ENCODE measurements at regions not wholly inside any gene's neighbourhood (a gene's known extent, or its start where the extent isn't known, plus 50 kb on each side); places are given as distances from the start of the nearest gene placed in this dataset.

- Histone ChIP-seq H3K4me1 (ENCODE audit: control insufficient read depth, extremely low read depth, insufficient read depth, low read length) (no peaks in the 10 kb centered on the region), H2AFZ (ENCODE audit: low read length) (no peak overlapping the region), H3K9ac (ENCODE audit: insufficient read depth, low read length) (no peak overlapping the region), H3K9me3 (ENCODE audit: control insufficient read depth, insufficient read depth, low read depth, low read length) (no peaks in the 10 kb centered on the region), H3K27me3 (ENCODE audit: control insufficient read depth, insufficient read depth, low read length) (no peaks in the 10 kb centered on the region), H3K4me3 (replicated peaks in 1 of 4; ENCODE audit: control extremely low read depth in 1 of 4, insufficient read depth in 1 of 4, low read depth in 3 of 4, low read length in 4 of 4) (no peak overlapping the region), H3K36me3 (ENCODE audit: control insufficient read depth, insufficient read depth, low read length) (no peaks in the 10 kb centered on the region), H3K4me2 (ENCODE audit: extremely low read depth, insufficient read depth, low read length) (no peak overlapping the region), H3K27ac (ENCODE audit: insufficient read depth, low read length) (no peak overlapping the region), H3K79me2 (ENCODE audit: control insufficient read depth, insufficient read depth, low read length) (no peaks in the 10 kb centered on the region), H4K20me1 (ENCODE audit: control insufficient read depth, extremely low read depth, insufficient read depth, low read length) (no peaks in the 10 kb centered on the region)
- no peak for DNase-seq (ENCODE audit: low read depth in 2 of 2)
- TF ChIP-seq CTCF (conservative IDR thresholded peaks at IDR 0.05 in 1 of 2, IDR thresholded peaks at IDR 0.05 in 1 of 2; ENCODE audit: low read depth in 1 of 2, low read length in 2 of 2), result no peak
- no peak for TF ChIP-seq EZH2 (IDR thresholded peaks at IDR 0.05; ENCODE audit: low read length, missing control alignments)
These were observed 952.3 kb downstream of the RPA4 start for GRCh38 chrX:97835969-97836368.

GRCh38 chrX:97841544-97842179 lies 958.0 kb downstream of the RPA4 start:
- H3K4me2 ChIP-seq (ENCODE audit: extremely low read depth, insufficient read depth, low read length), result no peak overlapping the region
- H2AFZ ChIP-seq (ENCODE audit: low read length), result no peak overlapping the region
- H3K4me3 ChIP-seq (replicated peaks in 1 of 4; ENCODE audit: control extremely low read depth in 1 of 4, insufficient read depth in 1 of 4, low read depth in 3 of 4, low read length in 4 of 4), result no peak overlapping the region
- no peaks in the 10 kb centered on the region for H3K9me3 ChIP-seq (ENCODE audit: control insufficient read depth, insufficient read depth, low read depth, low read length)
- TF ChIP-seq EZH2 (IDR thresholded peaks at IDR 0.05; ENCODE audit: low read length, missing control alignments) (no peak), CTCF (conservative IDR thresholded peaks at IDR 0.05 in 1 of 2, IDR thresholded peaks at IDR 0.05 in 1 of 2; ENCODE audit: low read depth in 1 of 2, low read length in 2 of 2) (no peak)
- H3K27ac ChIP-seq (ENCODE audit: insufficient read depth, low read length), result no peak overlapping the region
- H4K20me1 ChIP-seq (ENCODE audit: control insufficient read depth, extremely low read depth, insufficient read depth, low read length), result no peaks in the 10 kb centered on the region
- H3K79me2 ChIP-seq (ENCODE audit: control insufficient read depth, insufficient read depth, low read length), result no peaks in the 10 kb centered on the region
- H3K4me1 ChIP-seq (ENCODE audit: control insufficient read depth, extremely low read depth, insufficient read depth, low read length), result no peaks in the 10 kb centered on the region
- H3K27me3 ChIP-seq (ENCODE audit: control insufficient read depth, insufficient read depth, low read length), result no peaks in the 10 kb centered on the region
- DNase-seq (ENCODE audit: low read depth in 2 of 2), result no peak
- H3K9ac ChIP-seq (ENCODE audit: insufficient read depth, low read length), result no peak overlapping the region
- H3K36me3 ChIP-seq (ENCODE audit: control insufficient read depth, insufficient read depth, low read length), result no peaks in the 10 kb centered on the region

- Histone ChIP-seq H3K27me3 (ENCODE audit: control insufficient read depth, insufficient read depth, low read length) (no peaks in the 10 kb centered on the region), H4K20me1 (ENCODE audit: control insufficient read depth, extremely low read depth, insufficient read depth, low read length) (no peaks in the 10 kb centered on the region), H3K4me2 (ENCODE audit: extremely low read depth, insufficient read depth, low read length) (no peak overlapping the region), H3K9ac (ENCODE audit: insufficient read depth, low read length) (no peak overlapping the region), H3K9me3 (ENCODE audit: control insufficient read depth, insufficient read depth, low read depth, low read length) (no peaks in the 10 kb centered on the region), H3K36me3 (ENCODE audit: control insufficient read depth, insufficient read depth, low read length) (no peaks in the 10 kb centered on the region), H2AFZ (ENCODE audit: low read length) (no peak overlapping the region), H3K79me2 (ENCODE audit: control insufficient read depth, insufficient read depth, low read length) (no peaks in the 10 kb centered on the region), H3K27ac (ENCODE audit: insufficient read depth, low read length) (no peak overlapping the region), H3K4me1 (ENCODE audit: control insufficient read depth, extremely low read depth, insufficient read depth, low read length) (no peaks in the 10 kb centered on the region), H3K4me3 (replicated peaks in 1 of 4; ENCODE audit: control extremely low read depth in 1 of 4, insufficient read depth in 1 of 4, low read depth in 3 of 4, low read length in 4 of 4) (no peak overlapping the region)
- no peak for DNase-seq (ENCODE audit: low read depth in 2 of 2)
- no peak for TF ChIP-seq EZH2 (IDR thresholded peaks at IDR 0.05; ENCODE audit: low read length, missing control alignments)
- TF ChIP-seq CTCF (conservative IDR thresholded peaks at IDR 0.05 in 1 of 2, IDR thresholded peaks at IDR 0.05 in 1 of 2; ENCODE audit: low read depth in 1 of 2, low read length in 2 of 2), result no peak
These were observed 958.9 kb downstream of the RPA4 start for GRCh38 chrX:97842468-97843199.
